ENCODE measurements at regions not wholly inside any gene's neighbourhood (a gene's known extent, or its start where the extent isn't known, plus 50 kb on each side); places are given as distances from the start of the nearest gene placed in this dataset.

- no peak overlapping the region for H3K4me3 ChIP-seq
- no peaks in the 10 kb centered on the region for H3K36me3 ChIP-seq
- no peak for FAIRE-seq
- no peaks in the 10 kb centered on the region for H3K27me3 ChIP-seq
- DNase-seq: no peak
- intact Hi-C loops (cut with DNase I): no loop called here
- no peak for TF ChIP-seq CTCF (IDR thresholded peaks at IDR 0.05)
- no peak for ATAC-seq
- no peak overlapping the region for H3K27ac ChIP-seq
- 73 to 77% methylated on average over 2 of the region's 2 CpGs for WGBS, 2 donors
- no peaks in the 10 kb centered on the region for H3K9me3 ChIP-seq
- H3K4me1 ChIP-seq: no peaks in the 10 kb centered on the region
These were observed 356.2 kb downstream of the ZNF521 start for GRCh38 chr18:24995755-24996154.

GRCh38 chr18:24999650-25000267, 352.2 kb downstream of the ZNF521 start:
- Histone ChIP-seq H3K27me3 (no peaks in the 10 kb centered on the region), H3K36me3 (no peaks in the 10 kb centered on the region), H3K4me3 (no peak overlapping the region), H3K4me1 (no peaks in the 10 kb centered on the region), H3K9me3 (no peaks in the 10 kb centered on the region), H3K27ac (no peak overlapping the region)
- no peak for TF ChIP-seq CTCF (IDR thresholded peaks at IDR 0.05)
- intact Hi-C loops (cut with DNase I): no loop called here
- 68 to 79% methylated on average over 3 of the region's 3 CpGs for WGBS, 2 donors
- DNase-seq (no peak), ATAC-seq (no peak), FAIRE-seq (no peak)

GRCh38 chr18:25001803-25002202, 350.2 kb downstream of the ZNF521 start:
- Histone ChIP-seq H3K9me3 (no peaks in the 10 kb centered on the region), H3K4me3 (no peak overlapping the region), H3K27ac (no peak overlapping the region), H3K27me3 (no peaks in the 10 kb centered on the region), H3K36me3 (no peaks in the 10 kb centered on the region), H3K4me1 (no peaks in the 10 kb centered on the region)
- TF ChIP-seq CTCF (IDR thresholded peaks at IDR 0.05): no peak
- intact Hi-C loops (cut with DNase I): no loop called here
- WGBS, 2 donors: 50 to 81% methylated on average over 2 of the region's 2 CpGs
- ATAC-seq (no peak), FAIRE-seq (no peak), DNase-seq (no peak)

GRCh38 chr18:25005541-25006403, 346.2 kb downstream of the ZNF521 start:
- WGBS, 2 donors: 48 to 57% methylated on average over 6 of the region's 6 CpGs
- TF ChIP-seq CTCF (IDR thresholded peaks at IDR 0.05): no peak
- H3K4me1 ChIP-seq: no peaks in the 10 kb centered on the region
- intact Hi-C loops (cut with DNase I): no loop called here
- ATAC-seq (no peak), FAIRE-seq (no peak), DNase-seq (no peak)
- no peaks in the 10 kb centered on the region for H3K36me3 ChIP-seq
- no peaks in the 10 kb centered on the region for H3K27me3 ChIP-seq
- H3K4me3 ChIP-seq: no peak overlapping the region
- H3K9me3 ChIP-seq: no peaks in the 10 kb centered on the region
- no peak overlapping the region for H3K27ac ChIP-seq
